Renal pelvis (tissue), 1 donor: ENCODE measurements at regions not wholly inside any gene's neighbourhood (a gene's known extent, or its start where the extent isn't known, plus 50 kb on each side); places are given as distances from the start of the nearest gene placed in this dataset.
"Not testable (repeated sequence)": the region's sequence is repeated elsewhere in the genome, so short reads cannot be mapped to it uniquely, and the experiment has no call there.

Experiments used
- DNase-seq: peaks from one replicate; pipeline ENCODE4 v3.0.0-alpha.2; 2013

- DNase-seq: no peak
Observed at GRCh38 chr20:48329676-48330664, 497.8 kb downstream of the PREX1 start.

- no peak for DNase-seq
Observed at GRCh38 chr20:48329031-48329615, 498.7 kb downstream of the PREX1 start.

GRCh38 chr20:48327848-48328247, 500.0 kb downstream of the PREX1 start:
- not testable (repeated sequence) for DNase-seq

- no peak for DNase-seq
Observed at GRCh38 chr20:48326868-48327267, 500.9 kb downstream of the PREX1 start.

- no peak for DNase-seq
Observed at GRCh38 chr20:48326434-48326691, 501.4 kb downstream of the PREX1 start.

- no peak for DNase-seq
Observed at GRCh38 chr20:48325656-48326433, 502.0 kb downstream of the PREX1 start.

GRCh38 chr20:48324744-48325143, 503.1 kb downstream of the PREX1 start:
- DNase-seq: no peak

- DNase-seq: no peak
Observed at GRCh38 chr20:48321271-48321670, 506.5 kb downstream of the PREX1 start.

GRCh38 chr20:48319943-48320584, 507.7 kb downstream of the PREX1 start:
- DNase-seq: no peak

- no peak for DNase-seq
Observed at GRCh38 chr20:48317578-48317977, 510.2 kb downstream of the PREX1 start.

GRCh38 chr20:48314925-48315592, 512.7 kb downstream of the PREX1 start:
- DNase-seq: no peak

GRCh38 chr20:48313324-48313723, 514.5 kb downstream of the PREX1 start:
- DNase-seq: no peak

- DNase-seq: no peak
Observed at GRCh38 chr20:48311956-48312355, 515.8 kb downstream of the PREX1 start.

- DNase-seq: no peak
Observed at GRCh38 chr20:48310305-48310704, 517.5 kb downstream of the PREX1 start.

GRCh38 chr20:48309293-48309692, 518.5 kb downstream of the PREX1 start:
- DNase-seq: no peak

- no peak for DNase-seq
Observed at GRCh38 chr20:48308882-48309281, 518.9 kb downstream of the PREX1 start.

GRCh38 chr20:48308232-48308781, 519.5 kb downstream of the PREX1 start:
- DNase-seq: no peak

GRCh38 chr20:48307277-48307676, 520.5 kb downstream of the PREX1 start:
- no peak for DNase-seq

- DNase-seq: no peak
Observed at GRCh38 chr20:48302844-48303542, 517.7 kb upstream of the SULF2 start.

- DNase-seq: no peak
Observed at GRCh38 chr20:48302149-48302548, 516.9 kb upstream of the SULF2 start.

GRCh38 chr20:48301189-48301588, 515.9 kb upstream of the SULF2 start:
- no peak for DNase-seq
